Ovary (tissue), 7 donors: ENCODE measurements at regions not wholly inside any gene's neighbourhood (a gene's known extent, or its start where the extent isn't known, plus 50 kb on each side); places are given as distances from the start of the nearest gene placed in this dataset.

ENCODE experiments used
- DNase-seq, 5 donors: peaks; one replicate each; pipeline ENCODE4 v3.0.0-alpha.2; 2019 to 2020
- H3K27ac ChIP-seq, 2 donors: fragments of 200-600 bp; one replicate each; pipeline versions ENCODE4 v1.5.1 to v1.8.0; 2019 to 2022
- H3K27me3 ChIP-seq: fragments of 200-600 bp; one replicate; pipeline ENCODE4 v1.8.0; 2022
- H3K36me3 ChIP-seq: fragments of 200-600 bp; sonication (generic); one replicate; pipeline ENCODE4 v1.5.1; 2019
- H3K4me1 ChIP-seq: one replicate; pipeline ENCODE4 v1.8.1; 2013; ENCODE audit warnings: mild to moderate bottlenecking, moderate library complexity; ENCODE audit not compliant: insufficient read depth
- H3K4me3 ChIP-seq: fragments of 200-600 bp; sonication (generic); one replicate; pipeline ENCODE4 v1.5.1; 2017
- H3K9me3 ChIP-seq, 2 donors: fragments of 200-600 bp in 1 of 2; sonication (generic) in 1 of 2; one replicate each; pipeline versions ENCODE4 v1.5.1 to v1.8.1; 2013 to 2019; ENCODE audit warnings: mild to moderate bottlenecking in 1 of 2, moderate library complexity in 1 of 2
- EP300 ChIP-seq: sonication (generic); formaldehyde crosslinking; IDR thresholded peaks from one replicate; pipeline ENCODE4 v1.6.1; 2017; ENCODE audit warnings: antibody characterized with exemption
- POLR2A ChIP-seq: fragments of 450-650 bp; IDR thresholded peaks from one replicate; pipeline ENCODE4 v1.6.1; 2017; ENCODE audit warnings: antibody characterized with exemption, mild to moderate bottlenecking, moderate library complexity
- WGBS, 3 donors: extraction: QIAGEN DNeasy Blood & Tissue Kit in 1 of 3; methylation state at CpG; one replicate each; pipeline versions ENCODE4 v1.1.5 to v1.1.7; 2013 to 2017; 5-methylcytosine and 5-hydroxymethylcytosine counted together
- intact Hi-C, 4 donors: fragments of 100-400 bp; cut with DNase I; formaldehyde crosslinking; loops; one replicate each; pipeline versions ENCODE4 v1.11.0 to v1.15.1; 2022 to 2023
- TF ChIP-seq, protein P1 (sequence below), 3 donors: fragments of 450-650 bp in 2 of 3; fragments of 200-600 bp in 1 of 3; IDR thresholded peaks; one replicate each; pipeline versions ENCODE4 v1.5.1 to v1.8.0; 2016 to 2022; ENCODE audit warnings: antibody characterized with exemption in 3 of 3, mild to moderate bottlenecking in 1 of 3
- donor health status: DM: no; HTN: no; CAD: no; lungs with moderate emphysema.
- donor health status: DM: no; HTN: no; CAD: no.
- donor health status: Bipolar disorder and iron deficiency.
- donor health status: DM: no; HTN: no; CAD: no.
- donor health status: DM: yes; HTN: yes; CAD: no.

- intact Hi-C loops, result no loop called here
- 22 to 29% (median 27%) methylated on average over 7 of the region's 7 CpGs for WGBS, 3 donors
- no peak for DNase-seq
Observed at GRCh38 chrX:142149919-142150318, 55.2 kb downstream of the MAGEC2 start.

DNA sequence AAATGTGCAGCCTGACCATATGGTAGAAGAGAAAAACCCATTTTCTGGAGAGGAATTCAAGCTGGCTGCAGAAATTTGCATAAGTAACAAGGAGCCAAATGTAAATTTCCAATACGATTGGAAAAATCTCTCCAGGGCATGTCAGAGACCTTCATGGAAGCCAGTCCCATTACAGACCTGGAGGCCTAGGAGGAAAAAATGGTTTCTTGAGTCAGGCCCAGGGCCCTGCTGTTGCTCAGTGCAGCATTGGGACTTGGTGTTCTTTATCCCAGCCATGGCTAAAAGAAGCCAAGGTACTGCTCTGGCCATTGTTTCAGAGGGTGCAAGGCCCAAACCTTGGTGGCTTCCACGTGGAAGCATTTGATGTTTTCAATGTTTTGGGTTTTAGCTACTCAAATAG, 70.6 kb downstream of the MAGEC2 start:
- H3K9me3 ChIP-seq, result no peaks in the 10 kb centered on the region
- intact Hi-C loops, result no loop called here
- DNase-seq, result no peak
- no peaks in the 10 kb centered on the region for H3K4me1 ChIP-seq
- no peak overlapping the region for H3K27ac ChIP-seq
- no peaks in the 10 kb centered on the region for H3K27me3 ChIP-seq
- no peak overlapping the region for H3K4me3 ChIP-seq
- 61 to 76% (median 63%) methylated on average over 2 of the region's 2 CpGs for WGBS, 3 donors
- no peaks in the 10 kb centered on the region for H3K36me3 ChIP-seq
- no peak for TF ChIP-seq POLR2A
- TF ChIP-seq EP300, result no peak
- TF ChIP-seq, protein P1, sequence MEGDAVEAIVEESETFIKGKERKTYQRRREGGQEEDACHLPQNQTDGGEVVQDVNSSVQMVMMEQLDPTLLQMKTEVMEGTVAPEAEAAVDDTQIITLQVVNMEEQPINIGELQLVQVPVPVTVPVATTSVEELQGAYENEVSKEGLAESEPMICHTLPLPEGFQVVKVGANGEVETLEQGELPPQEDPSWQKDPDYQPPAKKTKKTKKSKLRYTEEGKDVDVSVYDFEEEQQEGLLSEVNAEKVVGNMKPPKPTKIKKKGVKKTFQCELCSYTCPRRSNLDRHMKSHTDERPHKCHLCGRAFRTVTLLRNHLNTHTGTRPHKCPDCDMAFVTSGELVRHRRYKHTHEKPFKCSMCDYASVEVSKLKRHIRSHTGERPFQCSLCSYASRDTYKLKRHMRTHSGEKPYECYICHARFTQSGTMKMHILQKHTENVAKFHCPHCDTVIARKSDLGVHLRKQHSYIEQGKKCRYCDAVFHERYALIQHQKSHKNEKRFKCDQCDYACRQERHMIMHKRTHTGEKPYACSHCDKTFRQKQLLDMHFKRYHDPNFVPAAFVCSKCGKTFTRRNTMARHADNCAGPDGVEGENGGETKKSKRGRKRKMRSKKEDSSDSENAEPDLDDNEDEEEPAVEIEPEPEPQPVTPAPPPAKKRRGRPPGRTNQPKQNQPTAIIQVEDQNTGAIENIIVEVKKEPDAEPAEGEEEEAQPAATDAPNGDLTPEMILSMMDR (IDR thresholded peaks at IDR 0.05), result no peak

More at GRCh38 chrX:142149919-142150318, 55.2 kb downstream of the MAGEC2 start:
- H3K27ac ChIP-seq, result no peak overlapping the region
- H3K4me3 ChIP-seq, result no peak overlapping the region
- no peaks in the 10 kb centered on the region for H3K4me1 ChIP-seq
- no peaks in the 10 kb centered on the region for H3K9me3 ChIP-seq
- H3K36me3 ChIP-seq, result no peaks in the 10 kb centered on the region
- TF ChIP-seq POLR2A (no peak), EP300 (no peak)
- TF ChIP-seq, protein P1 (IDR thresholded peaks at IDR 0.05), result no peak
- no peaks in the 10 kb centered on the region for H3K27me3 ChIP-seq

DNA sequence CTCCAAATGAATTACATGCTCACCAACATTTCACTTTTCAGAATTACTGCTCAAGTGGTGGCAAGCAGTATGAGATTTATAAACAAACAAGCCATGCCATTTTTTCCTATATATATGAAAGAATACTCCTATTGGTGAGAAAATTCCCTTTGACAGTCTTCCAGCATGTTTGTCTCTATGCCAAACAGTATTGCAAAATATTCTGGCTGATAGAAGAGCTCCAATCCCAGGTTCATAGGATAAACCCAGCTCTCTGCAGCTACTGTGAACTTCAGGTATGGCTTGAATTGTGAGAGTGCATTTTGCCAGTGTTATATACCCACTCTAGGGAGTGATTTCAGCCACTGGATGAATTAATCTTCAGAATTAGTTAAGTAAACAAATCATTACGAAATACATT, 108.8 kb downstream of the MAGEC2 start:
- Histone ChIP-seq H3K9me3 (no peaks in the 10 kb centered on the region), H3K27me3 (no peaks in the 10 kb centered on the region), H3K4me3 (no peak overlapping the region), H3K36me3 (no peaks in the 10 kb centered on the region), H3K27ac (no peak overlapping the region), H3K4me1 (no peaks in the 10 kb centered on the region)
- TF ChIP-seq, protein P1 (IDR thresholded peaks at IDR 0.05), result no peak
- TF ChIP-seq EP300 (no peak), POLR2A (no peak)
- WGBS, 3 donors, result 42 to 62% (median 51%) methylated on average over 1 of the region's 1 CpG
- DNase-seq, result no peak
- intact Hi-C loops, result no loop called here

DNA sequence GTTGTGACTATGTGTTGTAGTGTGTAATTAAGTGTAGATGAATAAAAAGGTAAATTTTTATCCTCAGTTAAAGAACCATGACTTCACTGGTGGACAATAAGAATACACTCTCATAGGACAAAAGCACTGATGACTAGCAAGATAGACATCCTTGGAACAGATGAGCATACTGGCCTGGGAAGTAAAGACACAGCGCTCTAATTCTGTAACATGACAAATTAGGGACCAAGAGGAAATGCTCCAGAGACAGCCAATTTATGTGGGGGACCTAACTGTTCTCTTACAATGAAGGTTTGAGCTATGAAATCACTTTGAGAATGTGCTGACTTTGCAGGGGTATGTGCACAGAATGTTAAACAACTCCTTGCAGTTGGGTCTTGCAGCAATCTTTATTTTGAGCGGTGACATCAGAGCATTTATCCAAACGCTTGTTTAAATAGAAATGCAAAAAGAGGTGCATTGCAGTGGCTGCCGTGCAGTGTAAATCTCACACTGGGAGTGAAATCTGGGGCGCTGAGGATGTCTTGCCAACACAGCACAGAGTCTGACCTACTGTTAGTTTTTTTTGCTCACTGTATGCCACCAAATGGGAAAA, 109.3 kb downstream of the MAGEC2 start:
- WGBS, 3 donors, result 30 to 46% (median 41%) methylated on average over 5 of the region's 5 CpGs
- TF ChIP-seq EP300 (no peak), POLR2A (no peak)
- TF ChIP-seq, protein P1 (IDR thresholded peaks at IDR 0.05), result no peak
- H3K4me1 ChIP-seq, result no peaks in the 10 kb centered on the region
- H3K4me3 ChIP-seq, result no peak overlapping the region
- DNase-seq, result no peak
- H3K9me3 ChIP-seq, result no peaks in the 10 kb centered on the region
- H3K27me3 ChIP-seq, result no peaks in the 10 kb centered on the region
- H3K36me3 ChIP-seq, result no peaks in the 10 kb centered on the region
- no peak overlapping the region for H3K27ac ChIP-seq
- intact Hi-C loops, result no loop called here
